H1 (cell line): ENCODE measurements at regions not wholly inside any gene's neighbourhood (a gene's known extent, or its start where the extent isn't known, plus 50 kb on each side); places are given as distances from the start of the nearest gene placed in this dataset.
A peak's percentile ranks its signal among the peaks of the same experiment; 100 is the strongest.

Experiments used
- CTCF ChIA-PET: fragments of 300-600 bp; sonication (Branson Sonifier 250); formaldehyde crosslinking; loops from one replicate; lab custom pipeline; 2021; ENCODE audit not compliant: partially characterized antibody; lab: Charles Lee
- POLR2A ChIA-PET: fragments of 300-600 bp; sonication (Branson Sonifier 250); formaldehyde crosslinking; loops from one replicate; lab custom pipeline; 2021; ENCODE audit warnings: inconsistent platforms; ENCODE audit not compliant: partially characterized antibody; lab: Charles Lee
- DNase-seq, 2 experiments: peaks; one replicate each; pipeline versions ENCODE4 v3.0.0 to v3.0.0-alpha.2; 2010 to 2022; ENCODE audit warnings: low spot score in 2 of 2, low read depth in 1 of 2, mixed read lengths in 1 of 2
- FAIRE-seq: peaks from 2 replicates; lab custom pipeline; 2011; peaks lifted over from hg19 to GRCh38; lab: Jason Lieb, UNC
- H2AFZ ChIP-seq: 2 replicates; pipeline ENCODE4 v1.8.1; 2012; ENCODE audit warnings: low read length, inconsistent platforms
- H2AK5ac ChIP-seq: 2 replicates; pipeline ENCODE4 v1.6.1; 2013; ENCODE audit warnings: low read depth, low read length
- H2BK120ac ChIP-seq: replicated peaks from 2 replicates; pipeline ENCODE3; 2013; ENCODE audit warnings: low read depth, low read length, inconsistent platforms
- H2BK12ac ChIP-seq: 2 replicates; pipeline ENCODE4 v1.6.1; 2013; ENCODE audit warnings: low read depth, low read length
- H2BK15ac ChIP-seq: 2 replicates; pipeline ENCODE4 v1.6.1; 2013; ENCODE audit warnings: low read length
- H2BK20ac ChIP-seq: 2 replicates; pipeline ENCODE4 v1.6.1; 2013; ENCODE audit warnings: low read length
- H2BK5ac ChIP-seq: 2 replicates; pipeline ENCODE4 v1.6.1; 2013; ENCODE audit warnings: low read depth, low read length
- H3K14ac ChIP-seq: 2 replicates; pipeline ENCODE4 v1.6.1; 2013; ENCODE audit warnings: inconsistent platforms; ENCODE audit not compliant: insufficient read length
- H3K18ac ChIP-seq: 2 replicates; pipeline ENCODE4 v1.6.1; 2013; ENCODE audit warnings: low read length; ENCODE audit errors: extremely low read depth
- H3K23ac ChIP-seq: 2 replicates; pipeline ENCODE4 v1.6.1; 2013; ENCODE audit warnings: inconsistent platforms; ENCODE audit not compliant: insufficient read length
- H3K23me2 ChIP-seq: 2 replicates; pipeline ENCODE4 v1.6.1; 2013; ENCODE audit warnings: low read depth, low read length
- H3K27ac ChIP-seq: 2 replicates; pipeline ENCODE4 v1.6.1; 2011; ENCODE audit warnings: low read depth, low read length, inconsistent platforms
- H3K27me3 ChIP-seq, 4 experiments: replicated peaks in 1 of 4; 1 replicate in 1 of 4; 2 replicates in 3 of 4; pipeline versions ENCODE4 v1.6.1 to v1.8.1; 2011 to 2013; ENCODE audit warnings: low read length in 3 of 4, mild to moderate bottlenecking in 3 of 4, inconsistent platforms in 2 of 4, mixed read lengths in 2 of 4, moderate library complexity in 1 of 4; ENCODE audit not compliant: control insufficient read depth in 3 of 4, insufficient read depth in 3 of 4; ENCODE audit errors: extremely low read depth in 1 of 4
- H3K36me3 ChIP-seq, 4 experiments: 2 replicates each; pipeline versions ENCODE4 v1.6.1 to v1.8.1; 2011 to 2013; ENCODE audit warnings: mild to moderate bottlenecking in 4 of 4, low read length in 3 of 4, moderate library complexity in 2 of 4, control low read depth in 1 of 4, inconsistent platforms in 1 of 4; ENCODE audit not compliant: insufficient read depth in 4 of 4, control insufficient read depth in 2 of 4
- H3K4ac ChIP-seq: replicated peaks from 2 replicates; pipeline ENCODE3; 2013; ENCODE audit warnings: low read length, low read depth, mixed read lengths, inconsistent platforms; ENCODE audit not compliant: insufficient read length
- H3K4me1 ChIP-seq, 4 experiments: replicated peaks in 1 of 4; 1 replicate in 1 of 4; 2 replicates in 3 of 4; pipeline versions ENCODE4 v1.6.1 to v1.8.1; 2011 to 2013; ENCODE audit warnings: low read length in 3 of 4, inconsistent platforms in 2 of 4, mixed read lengths in 1 of 4; ENCODE audit not compliant: insufficient read depth in 4 of 4, control insufficient read depth in 3 of 4
- H3K4me2 ChIP-seq, 2 experiments: 2 replicates each; pipeline versions ENCODE4 v1.6.1 to v1.8.1; 2011 to 2013; ENCODE audit warnings: low read depth in 2 of 2, low read length in 2 of 2, control low read depth in 1 of 2, inconsistent platforms in 1 of 2, mild to moderate bottlenecking in 1 of 2; ENCODE audit not compliant: insufficient read depth in 1 of 2
- H3K4me3 ChIP-seq, 4 experiments: fragments of 200-600, 300-600 bp in 1 of 4; sonication (generic), shearing (Covaris generic), sonication (Bioruptor Twin) in 1 of 4; 2 replicates each; pipeline versions ENCODE4 v1.5.1 to v1.8.1; 2011 to 2016; ENCODE audit warnings: low read length in 4 of 4, low read depth in 3 of 4, control low read depth in 2 of 4, inconsistent platforms in 2 of 4, mild to moderate bottlenecking in 2 of 4, mixed read lengths in 1 of 4, moderate library complexity in 1 of 4; ENCODE audit not compliant: insufficient read depth in 2 of 4; ENCODE audit errors: extremely low read depth in 1 of 4
- H3K56ac ChIP-seq: replicated peaks from 2 replicates; pipeline ENCODE3; 2013; ENCODE audit warnings: low read depth, mild to moderate bottlenecking, mixed read lengths, low read length, inconsistent platforms; ENCODE audit not compliant: insufficient read length
- H3K79me1 ChIP-seq: 2 replicates; pipeline ENCODE4 v1.6.1; 2013; ENCODE audit warnings: low read depth, low read length, control low read depth
- H3K79me2 ChIP-seq, 2 experiments: 2 replicates each; pipeline versions ENCODE4 v1.6.1 to v1.8.1; 2012 to 2013; ENCODE audit warnings: low read length in 2 of 2, mild to moderate bottlenecking in 2 of 2, inconsistent platforms in 1 of 2; ENCODE audit not compliant: insufficient read depth in 2 of 2, control insufficient read depth in 1 of 2
- H3K9ac ChIP-seq, 4 experiments: replicated peaks in 1 of 4; 1 replicate in 1 of 4; 2 replicates in 3 of 4; pipeline versions ENCODE4 v1.6.1 to v1.8.1; 2011 to 2013; ENCODE audit warnings: low read depth in 3 of 4, low read length in 3 of 4, control low read depth in 2 of 4, mild to moderate bottlenecking in 2 of 4, moderate library complexity in 2 of 4, inconsistent platforms in 1 of 4; ENCODE audit errors: extremely low read depth in 1 of 4
- H3K9me3 ChIP-seq, 2 experiments: 2 replicates each; pipeline versions ENCODE4 v1.6.1 to v1.8.1; 2012 to 2013; ENCODE audit warnings: mild to moderate bottlenecking in 2 of 2, moderate library complexity in 2 of 2, control low read depth in 1 of 2, inconsistent platforms in 1 of 2, low read depth in 1 of 2, low read length in 1 of 2, mixed read lengths in 1 of 2; ENCODE audit not compliant: insufficient read depth in 2 of 2
- H4K20me1 ChIP-seq, 2 experiments: replicated peaks in 1 of 2; 2 replicates each; pipeline versions ENCODE3 to v1.8.1; 2011 to 2013; ENCODE audit warnings: inconsistent platforms in 2 of 2, low read length in 2 of 2, mild to moderate bottlenecking in 1 of 2; ENCODE audit not compliant: insufficient read depth in 2 of 2, control insufficient read depth in 1 of 2
- H4K5ac ChIP-seq: 2 replicates; pipeline ENCODE4 v1.6.1; 2013; ENCODE audit warnings: low read length, low read depth, mixed read lengths, inconsistent platforms; ENCODE audit not compliant: insufficient read length
- H4K8ac ChIP-seq: 2 replicates; pipeline ENCODE4 v1.8.0; 2013; ENCODE audit warnings: mild to moderate bottlenecking, moderate library complexity, low read length, inconsistent platforms; ENCODE audit not compliant: insufficient read depth; ENCODE audit errors: extremely low read depth
- H4K91ac ChIP-seq: replicated peaks from 2 replicates; pipeline ENCODE3; 2013; ENCODE audit warnings: low read length, mixed read lengths, inconsistent platforms; ENCODE audit not compliant: insufficient read length
- ASH2L ChIP-seq: fragments of 200-600, 300-600 bp; sonication (generic); IDR thresholded peaks from one replicate; pipeline ENCODE4 v1.7.1; 2017; ENCODE audit warnings: low read length
- CHD1 ChIP-seq: IDR thresholded peaks from 2 replicates; pipeline ENCODE4 v1.6.1; 2012; ENCODE audit warnings: low read depth, low read length, improper control_type of control experiment
- EP300 ChIP-seq, 2 experiments: IDR thresholded peaks; 1 replicate in 1 of 2; 2 replicates in 1 of 2; pipeline ENCODE4 v1.6.1; 2011 to 2012; ENCODE audit warnings: low read depth in 2 of 2, low read length in 2 of 2, mild to moderate bottlenecking in 2 of 2, borderline replicate concordance in 1 of 2, inconsistent platforms in 1 of 2, moderate library complexity in 1 of 2
- NANOG ChIP-seq: IDR thresholded peaks from 2 replicates; pipeline ENCODE4 v1.6.1; 2011; ENCODE audit warnings: low read length, low read depth, mild to moderate bottlenecking, inconsistent platforms; ENCODE audit not compliant: insufficient read depth, poor library complexity, severe bottlenecking
- NRF1 ChIP-seq: IDR thresholded peaks from 2 replicates; pipeline ENCODE4 v1.6.1; 2011; ENCODE audit warnings: mild to moderate bottlenecking, low read depth, low read length, improper control_type of control experiment
- RBBP5 ChIP-seq: IDR thresholded peaks from 2 replicates; pipeline ENCODE4 v1.7.1; 2012; ENCODE audit warnings: low read depth, mild to moderate bottlenecking, inconsistent platforms, low read length, moderate library complexity, borderline replicate concordance
- WGBS, 2 experiments: shearing (Covaris generic) in 1 of 2; methylation state at CpG; one replicate each; pipeline versions ENCODE4 v1.1.6 to v1.1.7; 2013 to 2015; ENCODE audit warnings: low lambda C conversion rate in 2 of 2, mixed read lengths in 2 of 2, inconsistent platforms in 1 of 2, low coverage in 1 of 2, missing lambda C conversion rate in 1 of 2; ENCODE audit not compliant: insufficient replicate concordance in 2 of 2, insufficient coverage in 1 of 2, insufficient read length in 1 of 2; ENCODE audit errors: extremely low coverage in 1 of 2, missing lambda C conversion rate in 1 of 2; 5-methylcytosine and 5-hydroxymethylcytosine counted together

- no peak overlapping the region for H2BK20ac ChIP-seq
- H3K9ac ChIP-seq, result no peak overlapping the region
- no peak overlapping the region for H2BK5ac ChIP-seq
- TF ChIP-seq ASH2L (peak; percentile 36), EP300 (IDR thresholded peaks at IDR 0.05; ENCODE audit: borderline replicate concordance in 1 of 2, low read depth in 2 of 2, low read length in 2 of 2) (no peak), RBBP5 (peak; percentile 52; the same call in 1 of the 2 replicates), CHD1 (no peak), NRF1 (no peak), NANOG (no peak)
- peak overlapping the region; percentile 4 to 30; a peak in 2 of 4 replicates for H3K4me2 ChIP-seq
- no peaks in the 10 kb centered on the region for H3K36me3 ChIP-seq
- no peak overlapping the region for H3K18ac ChIP-seq
- no peak overlapping the region for H2AK5ac ChIP-seq
- H3K56ac ChIP-seq, result no peak overlapping the region
- CTCF ChIA-PET, result interaction anchor here (0.6 to 1.3 kb wide), 8 partner anchors 8 to 1349 kb away, joined by 3 to 4 read pairs (median 3); no protein-coding TSS in a partner anchor
- no peaks in the 10 kb centered on the region for H3K9me3 ChIP-seq
- no peak overlapping the region for H3K23ac ChIP-seq
- H4K8ac ChIP-seq, result peak overlapping the region; percentile 7; the same call in 1 of the 2 replicates
- DNase-seq, result no peak
- H2BK12ac ChIP-seq, result no peak overlapping the region
- H3K79me2 ChIP-seq, result no peaks in the 10 kb centered on the region
- peak overlapping the region; percentile 5; the same call in 1 of the 2 replicates for H2AFZ ChIP-seq
- POLR2A ChIA-PET, result no interaction called here
- WGBS, 2 experiments, result 79% methylated on average over 8 of the region's 8 CpGs; no CpG with 5 or more reads in 1 of the 2 experiments
- no peak overlapping the region for H3K4ac ChIP-seq
- peaks cover 0 to 3% (median 0%) of the 10 kb centered on the region in 4 experiments; a peak in 3 of 7 replicates for H3K27me3 ChIP-seq
- no peak overlapping the region for H3K4me3 ChIP-seq
- H3K23me2 ChIP-seq, result no peaks in the 10 kb centered on the region
- FAIRE-seq, result no peak
- no peaks in the 10 kb centered on the region for H3K79me1 ChIP-seq
- H4K5ac ChIP-seq, result no peak overlapping the region
- H4K91ac ChIP-seq, result no peak overlapping the region
- H3K27ac ChIP-seq, result no peak overlapping the region
- H4K20me1 ChIP-seq, result no peaks in the 10 kb centered on the region
- no peak overlapping the region for H2BK15ac ChIP-seq
- no peak overlapping the region for H2BK120ac ChIP-seq
- peaks cover 0 to 13% (median 1%) of the 10 kb centered on the region in 4 experiments; a peak in 4 of 7 replicates for H3K4me1 ChIP-seq
- no peak overlapping the region for H3K14ac ChIP-seq
Measured at GRCh38 chr20:46814366-46815232, 80.0 kb upstream of the EYA2 start.
